ENCODE measurements at regions not wholly inside any gene's neighbourhood (a gene's known extent, or its start where the extent isn't known, plus 50 kb on each side); places are given as distances from the start of the nearest gene placed in this dataset.

- TF ChIP-seq ZFX (IDR thresholded peaks at IDR 0.05; ENCODE audit: borderline replicate concordance) = no peak
- TF ChIP-seq, protein P1, sequence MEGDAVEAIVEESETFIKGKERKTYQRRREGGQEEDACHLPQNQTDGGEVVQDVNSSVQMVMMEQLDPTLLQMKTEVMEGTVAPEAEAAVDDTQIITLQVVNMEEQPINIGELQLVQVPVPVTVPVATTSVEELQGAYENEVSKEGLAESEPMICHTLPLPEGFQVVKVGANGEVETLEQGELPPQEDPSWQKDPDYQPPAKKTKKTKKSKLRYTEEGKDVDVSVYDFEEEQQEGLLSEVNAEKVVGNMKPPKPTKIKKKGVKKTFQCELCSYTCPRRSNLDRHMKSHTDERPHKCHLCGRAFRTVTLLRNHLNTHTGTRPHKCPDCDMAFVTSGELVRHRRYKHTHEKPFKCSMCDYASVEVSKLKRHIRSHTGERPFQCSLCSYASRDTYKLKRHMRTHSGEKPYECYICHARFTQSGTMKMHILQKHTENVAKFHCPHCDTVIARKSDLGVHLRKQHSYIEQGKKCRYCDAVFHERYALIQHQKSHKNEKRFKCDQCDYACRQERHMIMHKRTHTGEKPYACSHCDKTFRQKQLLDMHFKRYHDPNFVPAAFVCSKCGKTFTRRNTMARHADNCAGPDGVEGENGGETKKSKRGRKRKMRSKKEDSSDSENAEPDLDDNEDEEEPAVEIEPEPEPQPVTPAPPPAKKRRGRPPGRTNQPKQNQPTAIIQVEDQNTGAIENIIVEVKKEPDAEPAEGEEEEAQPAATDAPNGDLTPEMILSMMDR (IDR thresholded peaks at IDR 0.05) = no peak
- H3K27ac ChIP-seq = no peak overlapping the region
Measured at GRCh38 chr5:145493435-145493834, 341.7 kb downstream of the PRELID2 start.

DNA sequence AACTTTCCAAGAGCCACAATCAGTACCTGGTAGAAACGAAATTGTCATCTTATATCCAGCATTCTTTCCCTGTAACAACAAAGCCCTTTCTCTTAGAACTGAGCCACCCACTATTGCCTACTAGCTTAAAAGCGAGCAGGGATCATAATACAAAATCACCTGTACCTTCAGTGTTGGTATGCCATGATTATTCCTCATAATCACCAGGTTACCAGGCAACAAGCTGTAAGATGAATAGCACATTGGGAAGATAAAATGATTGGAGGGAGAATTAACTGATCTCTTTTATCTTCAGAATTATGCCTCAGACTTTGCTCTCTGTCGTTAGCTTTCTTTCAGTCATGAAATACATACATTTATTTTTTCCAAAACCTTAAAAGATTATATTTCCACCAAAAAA lies 345.6 kb downstream of the PRELID2 start:
- TF ChIP-seq ZFX (IDR thresholded peaks at IDR 0.05; ENCODE audit: borderline replicate concordance) = no peak
- TF ChIP-seq, protein P1 (IDR thresholded peaks at IDR 0.05) = no peak
- H3K27ac ChIP-seq = no peak overlapping the region

DNA sequence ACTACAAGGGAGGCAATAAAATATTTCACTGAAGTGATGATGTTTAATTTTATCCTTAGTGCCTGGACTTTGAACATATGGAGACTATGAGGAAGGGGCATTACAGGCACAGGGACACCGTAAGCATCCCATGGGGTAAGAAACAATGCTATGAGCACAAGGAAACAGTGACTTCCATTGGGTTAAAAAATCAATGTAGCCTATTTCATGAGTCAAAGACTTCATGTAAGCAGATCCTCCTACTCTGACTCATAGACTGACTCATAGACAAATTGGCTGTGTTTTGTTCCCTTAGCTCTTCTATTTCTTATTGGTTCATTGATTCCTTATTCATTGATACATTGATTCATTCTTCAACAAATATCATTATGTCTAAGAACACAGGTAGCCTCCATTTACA lies 351.0 kb downstream of the PRELID2 start:
- TF ChIP-seq, protein P1 (IDR thresholded peaks at IDR 0.05) = no peak
- no peak for TF ChIP-seq ZFX (IDR thresholded peaks at IDR 0.05; ENCODE audit: borderline replicate concordance)
- H3K27ac ChIP-seq = no peak overlapping the region

DNA sequence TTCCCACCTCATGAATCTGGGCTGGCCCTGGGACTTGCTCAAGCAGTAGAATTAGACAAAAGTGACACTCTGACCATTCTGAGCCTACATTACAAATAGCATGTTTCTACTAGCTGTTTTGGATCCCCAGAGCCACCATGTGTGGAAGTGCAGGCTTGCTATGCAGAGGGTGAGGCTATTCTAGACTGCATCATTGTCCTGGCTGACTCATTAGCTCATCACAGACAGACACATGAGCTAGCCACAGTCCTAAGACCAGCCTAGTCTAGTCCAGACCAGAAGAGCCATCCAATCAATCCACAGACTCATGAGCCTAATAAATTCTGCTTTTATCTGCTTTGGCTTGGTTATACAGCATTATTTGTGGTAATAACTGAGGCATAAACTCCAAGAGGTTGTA lies 351.9 kb downstream of the PRELID2 start:
- H3K27ac ChIP-seq = no peak overlapping the region
- no peak for TF ChIP-seq ZFX (IDR thresholded peaks at IDR 0.05; ENCODE audit: borderline replicate concordance)
- TF ChIP-seq, protein P1 (IDR thresholded peaks at IDR 0.05) = no peak

DNA sequence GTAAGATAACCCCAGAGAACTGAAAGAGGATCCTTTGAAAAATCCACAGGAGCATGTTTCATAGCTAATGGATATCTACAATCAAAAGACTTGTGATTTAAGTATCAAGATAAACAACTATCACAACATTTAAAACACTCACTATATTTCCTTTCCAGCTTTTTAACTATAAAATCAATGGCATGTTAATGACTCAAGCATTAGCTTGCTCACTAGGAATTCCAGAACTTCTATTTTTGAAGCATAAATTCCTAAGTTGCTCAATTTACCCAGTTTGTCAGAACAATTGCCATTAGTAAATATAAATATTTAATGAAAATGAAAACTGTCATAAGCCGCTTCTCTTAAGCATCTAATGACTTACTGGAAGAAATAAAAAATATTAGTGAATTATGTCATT lies 355.3 kb downstream of the PRELID2 start:
- no peak overlapping the region for H3K27ac ChIP-seq

GRCh38 chr5:145479271-145479670 lies 355.9 kb downstream of the PRELID2 start:
- TF ChIP-seq, protein P1 (IDR thresholded peaks at IDR 0.05) = no peak
- no peak for TF ChIP-seq ZFX (IDR thresholded peaks at IDR 0.05; ENCODE audit: borderline replicate concordance)
- H3K27ac ChIP-seq = no peak overlapping the region

More for the DNA sequence above, 355.3 kb downstream of the PRELID2 start:
- TF ChIP-seq, protein P1 (IDR thresholded peaks at IDR 0.05) = no peak
- no peak for TF ChIP-seq ZFX (IDR thresholded peaks at IDR 0.05; ENCODE audit: borderline replicate concordance)

DNA sequence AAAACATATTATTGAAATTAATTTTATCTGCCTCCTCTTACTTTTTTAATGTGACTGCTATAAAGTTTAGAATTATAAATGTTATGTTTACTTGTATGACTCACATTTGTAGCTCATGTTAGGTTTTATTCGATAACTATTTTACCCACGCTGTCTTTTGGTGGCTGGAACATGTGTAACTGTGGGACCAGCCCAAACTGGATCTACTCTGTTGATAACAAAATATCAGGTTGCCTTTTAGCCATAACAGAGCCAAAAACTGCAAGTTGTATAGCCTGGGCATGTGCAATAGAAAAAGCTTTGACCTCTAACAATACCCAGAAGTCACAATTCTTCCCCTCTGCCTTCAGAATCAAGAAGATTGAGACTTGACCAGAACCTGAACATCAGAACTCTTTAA lies 356.5 kb downstream of the PRELID2 start:
- no peak for TF ChIP-seq ZFX (IDR thresholded peaks at IDR 0.05; ENCODE audit: borderline replicate concordance)
- TF ChIP-seq, protein P1 (IDR thresholded peaks at IDR 0.05) = no peak
- no peak overlapping the region for H3K27ac ChIP-seq

Data from 22Rv1 (cell line).